IPS-15b (cell line): ENCODE measurements at regions not wholly inside any gene's neighbourhood (a gene's known extent, or its start where the extent isn't known, plus 50 kb on each side); places are given as distances from the start of the nearest gene placed in this dataset.

Experiments
- H3K27me3 ChIP-seq: one replicate; pipeline ENCODE4 v1.6.1; 2013; ENCODE audit warnings: low read length; ENCODE audit not compliant: control insufficient read depth, insufficient read depth
- H3K36me3 ChIP-seq: one replicate; pipeline ENCODE4 v1.6.1; 2013; ENCODE audit warnings: low read length; ENCODE audit not compliant: control insufficient read depth, insufficient read depth
- H3K4me1 ChIP-seq: one replicate; pipeline ENCODE4 v1.6.1; 2013; ENCODE audit warnings: mild to moderate bottlenecking, low read length; ENCODE audit not compliant: control insufficient read depth, insufficient read depth
- H3K4me3 ChIP-seq: one replicate; pipeline ENCODE4 v1.5.1; 2013; ENCODE audit warnings: low read depth, low read length
- H3K9ac ChIP-seq: one replicate; pipeline ENCODE4 v1.6.1; 2013; ENCODE audit warnings: low read depth, mild to moderate bottlenecking, low read length
- H3K9me3 ChIP-seq: one replicate; pipeline ENCODE4 v1.6.1; 2013; ENCODE audit warnings: mild to moderate bottlenecking, low read length; ENCODE audit not compliant: control insufficient read depth, insufficient read depth

DNA sequence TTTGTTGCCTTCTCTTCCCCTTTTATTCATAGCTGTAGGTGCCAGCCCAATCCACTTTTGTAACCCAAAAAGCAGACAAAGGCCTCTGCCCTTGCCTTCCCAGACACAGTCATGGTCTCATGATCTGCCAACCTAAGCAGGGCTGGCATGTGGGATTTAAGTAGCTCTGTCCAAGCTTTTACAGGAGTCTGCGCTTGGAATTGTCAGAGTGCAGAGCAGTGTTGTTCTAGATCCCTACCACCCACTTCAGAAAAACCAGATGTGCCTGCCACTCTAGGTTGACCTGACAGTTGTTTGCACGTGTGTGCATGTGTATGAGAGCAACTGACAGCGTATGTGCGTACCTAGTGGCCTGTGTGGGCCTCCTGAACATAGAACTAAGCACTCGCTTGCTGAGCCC is 87.8 kb upstream of the SPRY4 start:
- no peaks in the 10 kb centered on the region for H3K9me3 ChIP-seq
- H3K36me3 ChIP-seq = no peaks in the 10 kb centered on the region
- no peak overlapping the region for H3K4me3 ChIP-seq
- H3K27me3 ChIP-seq = no peaks in the 10 kb centered on the region
- H3K9ac ChIP-seq = no peak overlapping the region
- H3K4me1 ChIP-seq = no peaks in the 10 kb centered on the region

DNA sequence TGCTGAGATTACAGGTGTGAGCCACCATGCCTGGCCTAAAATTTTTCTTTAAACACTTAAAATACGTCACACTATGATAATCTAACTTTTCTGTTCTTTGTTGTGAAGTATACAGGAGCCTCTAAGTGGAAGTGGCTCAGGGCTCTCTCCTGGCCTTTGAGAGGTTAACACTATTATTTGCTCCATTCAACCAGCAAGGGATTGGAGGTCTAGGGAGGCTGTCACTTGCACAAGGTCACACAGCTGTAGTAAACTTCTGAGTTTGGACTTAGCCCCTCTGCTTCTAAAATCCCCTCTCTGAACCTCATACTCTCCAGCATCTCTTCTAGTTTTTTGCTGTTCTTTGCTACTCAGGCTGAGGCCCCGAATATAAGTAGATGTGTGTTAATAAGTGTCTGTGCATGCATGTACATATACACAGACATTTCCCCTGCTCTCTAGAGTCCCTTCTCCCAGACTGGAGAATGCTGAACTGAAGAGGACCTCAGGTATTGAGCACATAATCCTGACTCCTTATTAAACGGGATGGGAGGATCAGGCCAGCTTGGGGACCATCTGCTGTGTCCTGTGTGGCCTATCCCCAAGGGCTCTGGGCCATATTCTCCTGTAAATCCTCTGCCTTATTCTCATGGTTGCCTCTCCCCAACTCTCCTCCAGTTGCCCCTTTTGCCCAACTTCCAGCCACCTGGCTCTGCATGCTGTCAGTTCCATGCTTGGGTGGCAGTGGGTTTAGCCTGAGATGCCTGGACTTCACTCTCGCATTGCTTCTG is 87.0 kb upstream of the SPRY4 start:
- Histone ChIP-seq H3K9ac (no peak overlapping the region), H3K36me3 (no peaks in the 10 kb centered on the region), H3K4me1 (no peaks in the 10 kb centered on the region), H3K4me3 (no peak overlapping the region), H3K9me3 (no peaks in the 10 kb centered on the region), H3K27me3 (no peaks in the 10 kb centered on the region)

DNA sequence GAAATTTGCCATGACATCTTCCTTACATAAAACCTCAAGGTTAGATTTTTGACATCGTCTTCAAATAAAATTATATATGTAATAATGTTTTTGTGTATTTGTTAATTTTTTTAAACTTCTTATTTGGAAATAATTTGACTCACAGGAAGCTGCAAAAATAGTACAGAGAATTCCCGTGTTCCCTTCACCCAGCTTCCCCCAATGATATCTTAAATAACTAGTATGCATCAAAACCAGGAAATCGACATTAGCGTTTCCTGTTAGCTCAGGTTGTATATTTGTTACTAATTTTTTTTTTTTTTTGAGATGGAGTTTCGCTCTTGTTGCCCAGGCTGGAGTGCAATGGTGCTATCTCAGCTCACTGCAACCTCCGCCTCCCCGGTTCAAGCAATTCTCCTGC is 86.3 kb upstream of the SPRY4 start:
- no peaks in the 10 kb centered on the region for H3K9me3 ChIP-seq
- no peaks in the 10 kb centered on the region for H3K27me3 ChIP-seq
- H3K4me1 ChIP-seq = no peaks in the 10 kb centered on the region

DNA sequence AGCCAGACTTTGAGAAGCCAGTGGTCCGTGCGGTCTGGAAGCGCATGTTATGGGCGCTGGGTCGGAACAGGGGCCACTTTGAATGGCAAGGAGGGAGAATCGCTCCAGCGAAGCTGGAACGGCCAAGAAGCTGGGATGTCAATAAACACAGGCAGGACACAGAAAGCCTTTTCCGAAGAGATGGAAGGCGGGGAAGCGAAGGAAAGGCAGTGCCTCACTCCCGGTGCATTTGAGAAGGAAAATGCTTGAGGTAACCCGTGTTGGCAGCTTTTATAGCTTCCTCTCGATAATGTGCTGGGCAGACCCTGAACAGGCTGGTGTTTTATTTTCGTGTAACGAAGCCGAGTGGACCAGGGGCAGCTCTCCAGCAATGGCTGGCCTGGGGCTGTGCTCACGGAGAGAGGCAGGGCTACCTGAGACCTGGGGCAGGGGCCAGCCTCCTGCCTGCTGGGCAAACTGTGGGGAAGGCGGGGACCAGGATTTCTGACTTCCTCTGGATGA is 84.2 kb upstream of the SPRY4 start:
- no peaks in the 10 kb centered on the region for H3K36me3 ChIP-seq
- H3K9me3 ChIP-seq = no peaks in the 10 kb centered on the region
- H3K4me1 ChIP-seq = no peaks in the 10 kb centered on the region
- H3K4me3 ChIP-seq = no peak overlapping the region
- no peak overlapping the region for H3K9ac ChIP-seq
- no peaks in the 10 kb centered on the region for H3K27me3 ChIP-seq

More for the DNA sequence above, 86.3 kb upstream of the SPRY4 start:
- Histone ChIP-seq H3K36me3 (no peaks in the 10 kb centered on the region), H3K4me3 (no peak overlapping the region), H3K9ac (no peak overlapping the region)

- Histone ChIP-seq H3K27me3 (no peaks in the 10 kb centered on the region), H3K9me3 (no peaks in the 10 kb centered on the region), H3K9ac (no peak overlapping the region), H3K4me1 (no peaks in the 10 kb centered on the region), H3K4me3 (no peak overlapping the region), H3K36me3 (no peaks in the 10 kb centered on the region)
Observed at GRCh38 chr5:142408536-142408935, 83.7 kb upstream of the SPRY4 start.

- Histone ChIP-seq H3K4me3 (no peak overlapping the region), H3K27me3 (no peaks in the 10 kb centered on the region), H3K9me3 (no peaks in the 10 kb centered on the region), H3K4me1 (no peaks in the 10 kb centered on the region), H3K9ac (no peak overlapping the region), H3K36me3 (no peaks in the 10 kb centered on the region)
Observed at GRCh38 chr5:142405814-142406395, 81.1 kb upstream of the SPRY4 start.

DNA sequence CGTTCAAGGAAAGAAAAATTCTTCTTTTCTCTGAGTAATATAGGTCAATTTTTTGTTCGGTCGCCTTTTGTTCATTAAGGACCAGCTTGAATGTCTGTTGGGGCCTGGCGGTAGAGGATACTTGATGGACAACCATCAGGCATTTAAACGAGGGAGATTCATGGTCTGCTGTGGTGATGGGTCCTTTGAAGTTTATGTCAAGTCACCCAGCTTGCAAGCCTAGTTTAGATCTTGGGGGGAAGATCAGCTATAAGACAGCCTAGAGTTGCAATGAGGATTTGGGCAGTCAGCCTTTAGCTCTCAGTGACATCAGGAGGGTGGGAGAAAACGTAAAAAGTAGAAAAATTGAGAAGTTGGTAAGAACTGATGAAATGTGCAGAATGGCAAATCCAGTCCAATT is 80.2 kb upstream of the SPRY4 start:
- no peaks in the 10 kb centered on the region for H3K36me3 ChIP-seq
- no peaks in the 10 kb centered on the region for H3K4me1 ChIP-seq
- no peak overlapping the region for H3K9ac ChIP-seq
- no peaks in the 10 kb centered on the region for H3K9me3 ChIP-seq
- H3K4me3 ChIP-seq = no peak overlapping the region
- no peaks in the 10 kb centered on the region for H3K27me3 ChIP-seq

- H3K4me3 ChIP-seq = no peak overlapping the region
- no peaks in the 10 kb centered on the region for H3K27me3 ChIP-seq
- H3K4me1 ChIP-seq = no peaks in the 10 kb centered on the region
- H3K9ac ChIP-seq = no peak overlapping the region
- no peaks in the 10 kb centered on the region for H3K9me3 ChIP-seq
- no peaks in the 10 kb centered on the region for H3K36me3 ChIP-seq
Observed at GRCh38 chr5:142404046-142404477, 79.2 kb upstream of the SPRY4 start.

GRCh38 chr5:142403583-142403982 is 78.8 kb upstream of the SPRY4 start:
- Histone ChIP-seq H3K36me3 (no peaks in the 10 kb centered on the region), H3K4me3 (no peak overlapping the region), H3K9ac (no peak overlapping the region), H3K27me3 (no peaks in the 10 kb centered on the region), H3K4me1 (no peaks in the 10 kb centered on the region), H3K9me3 (no peaks in the 10 kb centered on the region)

DNA sequence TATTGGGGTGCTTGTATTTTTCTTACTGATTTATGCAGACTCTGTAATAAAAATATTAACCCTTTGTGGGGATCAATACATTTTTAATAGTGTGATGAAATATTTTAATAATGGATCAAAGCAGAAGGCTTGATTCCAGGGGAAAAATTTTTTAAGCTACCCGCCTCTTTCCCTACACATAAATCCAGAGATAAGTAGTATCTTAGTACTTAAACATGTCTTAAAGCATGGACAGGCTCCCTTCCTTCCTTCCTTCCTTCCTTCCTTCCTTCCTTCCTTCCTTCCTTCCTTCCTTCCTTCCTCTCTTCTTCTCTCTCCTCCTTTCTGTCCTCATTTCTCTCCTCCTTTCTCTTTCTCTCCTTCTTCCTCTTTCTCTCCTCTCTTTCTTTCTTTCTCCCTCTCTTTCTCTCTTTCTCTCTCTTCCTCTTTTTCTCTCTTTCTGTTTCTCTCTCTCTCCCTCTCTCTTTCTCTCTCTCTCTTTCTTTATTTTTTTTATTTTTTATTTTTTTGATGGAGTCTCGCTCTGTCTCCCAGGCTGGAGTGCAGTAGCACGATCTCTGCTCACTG is 78.0 kb upstream of the SPRY4 start:
- Histone ChIP-seq H3K36me3 (no peaks in the 10 kb centered on the region), H3K4me1 (no peaks in the 10 kb centered on the region), H3K9ac (no peak overlapping the region), H3K4me3 (no peak overlapping the region), H3K9me3 (no peaks in the 10 kb centered on the region), H3K27me3 (no peaks in the 10 kb centered on the region)

GRCh38 chr5:142400415-142400814 is 75.6 kb upstream of the SPRY4 start:
- H3K4me1 ChIP-seq = no peaks in the 10 kb centered on the region
- no peaks in the 10 kb centered on the region for H3K27me3 ChIP-seq

DNA sequence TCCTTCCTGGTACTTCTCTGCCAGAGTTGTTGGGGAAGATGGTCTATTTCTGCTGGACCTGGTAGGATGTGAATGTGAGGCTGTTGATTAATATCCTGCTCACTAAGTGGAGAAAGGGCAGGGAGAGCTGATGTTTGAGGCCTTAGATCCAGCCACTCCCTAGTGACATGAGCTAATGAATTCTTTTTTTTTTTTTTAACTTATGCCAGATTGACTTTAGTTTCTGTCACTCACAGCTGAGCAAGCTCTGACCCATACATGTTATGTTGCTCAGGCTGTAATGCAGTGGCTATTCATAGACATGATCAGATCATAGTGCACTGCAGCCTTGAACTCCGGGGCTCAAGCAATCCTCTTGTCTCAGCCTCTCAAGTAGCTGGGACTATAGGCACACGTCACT is 75.1 kb upstream of the SPRY4 start:
- H3K27me3 ChIP-seq = no peaks in the 10 kb centered on the region
- no peaks in the 10 kb centered on the region for H3K4me1 ChIP-seq
- H3K36me3 ChIP-seq = no peaks in the 10 kb centered on the region
- H3K9me3 ChIP-seq = peaks cover 7% of the 10 kb centered on the region
- no peak overlapping the region for H3K9ac ChIP-seq
- H3K4me3 ChIP-seq = no peak overlapping the region

More at GRCh38 chr5:142400415-142400814, 75.6 kb upstream of the SPRY4 start:
- Histone ChIP-seq H3K4me3 (no peak overlapping the region), H3K36me3 (no peaks in the 10 kb centered on the region), H3K9ac (no peak overlapping the region), H3K9me3 (peaks cover 7% of the 10 kb centered on the region)
